Heart right ventricle (tissue), 16 donors: ENCODE measurements at regions not wholly inside any gene's neighbourhood (a gene's known extent, or its start where the extent isn't known, plus 50 kb on each side); places are given as distances from the start of the nearest gene placed in this dataset.
"Not testable (repeated sequence)": the region's sequence is repeated elsewhere in the genome, so short reads cannot be mapped to it uniquely, and the experiment has no call there.

Experiments
- ATAC-seq, 8 donors: fragments of 200-7000 bp; cut with Tn5 transposase; one replicate each; pipeline ENCODE4 v1.9.1; 2020; ENCODE audit warnings: mild to moderate bottlenecking in 8 of 8, moderate library complexity in 8 of 8, moderate number of reproducible peaks in 1 of 8
- DNase-seq, 2 donors: peaks; one replicate each; pipeline ENCODE4 v3.0.0-alpha.2; 2020
- H3K27ac ChIP-seq, 10 donors: fragments of 200-600 bp; sonication (generic) in 2 of 10; one replicate each; pipeline versions ENCODE4 v1.5.0 to v1.8.0; 2020 to 2022; ENCODE audit warnings: mild to moderate bottlenecking in 3 of 10
- H3K27me3 ChIP-seq, 7 donors: fragments of 200-600 bp; one replicate each; pipeline ENCODE4 v1.8.0; 2021 to 2022; ENCODE audit warnings: mild to moderate bottlenecking in 2 of 7
- H3K36me3 ChIP-seq, 9 donors: fragments of 200-600 bp; sonication (generic) in 1 of 9; one replicate each; pipeline versions ENCODE4 v1.5.0 to v1.8.0; 2020 to 2022; ENCODE audit warnings: mild to moderate bottlenecking in 2 of 9
- H3K4me1 ChIP-seq, 9 donors: fragments of 200-600 bp; sonication (generic) in 1 of 9; one replicate each; pipeline versions ENCODE4 v1.5.0 to v1.8.0; 2020 to 2022; ENCODE audit warnings: mild to moderate bottlenecking in 4 of 9
- H3K4me3 ChIP-seq, 10 donors: fragments of 200-600 bp; sonication (generic) in 2 of 10; one replicate each; pipeline versions ENCODE4 v1.5.0 to v1.8.0; 2020 to 2022; ENCODE audit warnings: mild to moderate bottlenecking in 7 of 10, moderate library complexity in 2 of 10
- H3K9me3 ChIP-seq, 11 donors: fragments of 200-600 bp in 10 of 11; sonication (generic) in 2 of 11; one replicate each; pipeline versions ENCODE4 v1.5.0 to v1.8.0; 2013 to 2022; ENCODE audit warnings: mild to moderate bottlenecking in 2 of 11, control low read depth in 1 of 11, moderate library complexity in 1 of 11
- CTCF ChIP-seq, 9 donors: fragments of 200-600 bp; sonication (generic) in 2 of 9; IDR thresholded peaks; one replicate each; pipeline versions ENCODE4 v1.5.0 to v1.8.0; 2021 to 2022; ENCODE audit warnings: antibody characterized with exemption in 9 of 9, mild to moderate bottlenecking in 5 of 9, moderate library complexity in 1 of 9
- WGBS, 2 donors: extraction: QIAGEN DNeasy Blood & Tissue Kit; methylation state at CpG; one replicate each; pipeline ENCODE4 v1.1.7; 2013; ENCODE audit warnings: inconsistent platforms in 1 of 2; 5-methylcytosine and 5-hydroxymethylcytosine counted together
- intact Hi-C, 10 donors: fragments of 100-400 bp; cut with DNase I; formaldehyde crosslinking; loops; one replicate each; pipeline versions ENCODE4 v1.11.1 to v1.14.2; 2022
- donor health status: Arrhythmogenic right ventricular cardiomyopathy.
- donor health status: ischemic (EF 13 %, LVEDD 7.1; RV severe dilation, severe dysfunction).
- donor health status: healthy with polysubstance abuse.
- donor health status: DM: no; HTN: yes; CAD: no.
- donor health status: DM: no; HTN: no; CAD: no.
- donor health status: ischemic (EF 25% LVEDD 6.9; RV normal size, moderate dysfunction).
- donor health status: ischemic (EF 25% LVEDD 5.7; RV mildly dilated, moderate dysfunction).
- donor health status: healthy.
- donor health status: DM: yes; HTN: yes; CAD: no.
- donor health status: Ischemic cardiomyopathy.
- donor health status: ischemic (EF 35%, LVEDD 5.7; RV mildly dilated, moderate dysfunction).
- donor health status: nonischemic (EF 11% LVEDD 7.7; RV severe dilation, severe dysfunction).
- donor health status: DM: yes; HTN: yes; CAD: no.
- donor health status: PGD.
- donor health status: ischemic (EF 29% LVEDD 5.4; RV normal size, mild dysfunction).
- donor health status: nonischemic (EF 23%, LVEDD 6.1; RV moderate dilation, normal function).

GRCh38 chr14:105987563-105987962 is 461.2 kb downstream of the TMEM121 start:
- Histone ChIP-seq H3K27me3 (peaks cover 0 to 21% (median 0%) of the 10 kb centered on the region in 7 donors), H3K4me1 (peaks cover 0 to 8% (median 0%) of the 10 kb centered on the region in 9 donors), H3K36me3 (no peaks in the 10 kb centered on the region), H3K27ac (no peak overlapping the region), H3K4me3 (no peak overlapping the region), H3K9me3 (no peaks in the 10 kb centered on the region)
- intact Hi-C loops, result no loop called here
- TF ChIP-seq CTCF (IDR thresholded peaks at IDR 0.05), result no peak
- 51 to 52% methylated on average over 4 of the region's 4 CpGs for WGBS, 2 donors
- DNase-seq (no peak), ATAC-seq (no peak)

DNA sequence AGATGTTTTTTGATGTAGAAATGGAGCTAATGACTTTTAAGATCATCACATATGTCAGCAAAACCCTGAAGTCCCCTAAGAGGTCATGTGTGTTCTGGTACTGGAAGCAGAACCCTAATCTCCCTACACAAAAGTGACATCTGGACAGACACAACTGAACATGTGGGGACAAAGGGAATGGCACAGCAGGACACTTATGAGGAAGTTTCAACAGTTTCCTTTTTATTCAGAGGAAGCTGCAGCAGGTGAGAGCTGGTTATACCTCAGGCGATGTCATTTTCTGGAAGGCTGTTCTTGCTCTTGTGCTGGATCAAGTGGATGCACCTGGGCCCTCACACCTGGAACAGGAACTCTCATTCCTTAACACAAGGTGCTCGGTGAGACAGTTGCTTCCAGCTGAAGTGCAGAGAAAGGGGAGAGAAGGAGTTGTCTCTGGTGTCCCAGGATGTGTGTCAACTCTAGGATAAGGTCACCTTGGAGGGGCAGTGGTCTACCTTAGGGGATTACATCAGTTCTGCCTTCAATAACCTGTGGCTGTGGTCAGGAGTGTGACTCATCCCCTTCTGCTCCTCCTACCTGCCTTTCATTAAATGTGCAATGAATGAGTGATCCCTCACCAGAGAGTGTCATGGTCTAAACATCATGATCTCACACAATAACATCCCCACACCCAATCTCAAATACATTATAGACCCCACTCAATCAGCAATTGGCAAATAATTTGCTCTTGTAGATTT is 463.4 kb downstream of the TMEM121 start:
- no peak overlapping the region for H3K4me3 ChIP-seq
- 49 to 62% methylated on average over 2 of the region's 2 CpGs for WGBS, 2 donors
- H3K27me3 ChIP-seq, result peaks cover 0 to 35% (median 3%) of the 10 kb centered on the region in 7 donors
- ATAC-seq, result no peak
- peaks cover 0 to 8% (median 0%) of the 10 kb centered on the region in 9 donors for H3K4me1 ChIP-seq
- intact Hi-C loops, result no loop called here
- no peaks in the 10 kb centered on the region for H3K36me3 ChIP-seq
- H3K27ac ChIP-seq, result no peak overlapping the region
- DNase-seq, result no peak
- no peaks in the 10 kb centered on the region for H3K9me3 ChIP-seq
- no peak for TF ChIP-seq CTCF (IDR thresholded peaks at IDR 0.05)

GRCh38 chr14:105991677-105992076 is 465.3 kb downstream of the TMEM121 start:
- DNase-seq, ATAC-seq, H3K36me3 ChIP-seq, H3K27ac ChIP-seq, H3K4me1 ChIP-seq, intact Hi-C loops, H3K4me3 ChIP-seq, H3K9me3 ChIP-seq: not testable (repeated sequence)
- H3K27me3 ChIP-seq, result peaks cover 0 to 37% (median 3%) of the 10 kb centered on the region in 7 donors
- 9 to 13% methylated on average over 5 of the region's 5 CpGs for WGBS, 2 donors

- Histone ChIP-seq H3K36me3 (no peaks in the 10 kb centered on the region), H3K27ac (no peak overlapping the region), H3K4me1 (peaks cover 0 to 3% (median 0%) of the 10 kb centered on the region in 9 donors), H3K4me3 (no peak overlapping the region), H3K27me3 (peaks cover 0 to 32% (median 0%) of the 10 kb centered on the region in 7 donors), H3K9me3 (no peaks in the 10 kb centered on the region)
- no peak for DNase-seq
- no peak for ATAC-seq
- no peak for TF ChIP-seq CTCF (IDR thresholded peaks at IDR 0.05)
- 72 to 75% methylated on average over 8 of the region's 8 CpGs for WGBS, 2 donors
- intact Hi-C loops, result no loop called here
These were observed 467.4 kb downstream of the TMEM121 start for GRCh38 chr14:105993814-105994213.

DNA sequence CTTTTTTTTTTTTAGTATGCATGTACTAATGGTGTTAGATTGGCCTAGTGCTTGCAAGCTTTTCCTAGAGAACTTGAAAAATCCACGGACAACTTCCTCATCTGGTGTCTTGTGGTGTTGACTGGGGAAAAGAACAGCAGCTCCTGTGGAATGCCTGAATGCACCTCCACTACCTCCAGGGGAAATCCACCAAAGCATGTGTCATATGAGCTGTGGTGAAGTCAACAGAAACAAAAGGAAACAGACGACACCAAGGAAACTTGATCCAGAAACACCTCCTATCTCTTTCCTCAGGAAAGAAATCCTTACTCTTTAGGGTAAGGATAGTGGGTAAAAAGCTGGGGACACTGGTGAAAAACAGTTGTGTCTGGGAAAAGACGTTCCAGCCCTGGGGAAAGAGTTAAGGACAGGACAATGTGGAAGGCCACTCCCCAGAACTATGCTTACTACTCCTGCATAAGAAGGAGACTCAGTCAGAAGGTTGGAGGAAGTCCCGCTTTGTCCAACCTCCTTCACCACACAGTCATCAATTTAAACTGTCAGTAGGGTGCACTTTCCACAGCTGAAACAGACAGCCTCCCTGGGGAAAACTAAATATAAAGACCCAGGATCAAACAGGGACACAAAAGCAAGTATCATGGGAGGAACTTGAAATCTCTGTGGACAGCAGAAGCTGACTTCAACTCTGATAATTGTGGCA is 468.8 kb downstream of the TMEM121 start:
- H3K4me3 ChIP-seq, H3K27ac ChIP-seq, ATAC-seq, DNase-seq, intact Hi-C loops, H3K36me3 ChIP-seq, H3K9me3 ChIP-seq, H3K4me1 ChIP-seq: not testable (repeated sequence)
- WGBS, 2 donors, result 49 to 54% methylated on average over 4 of the region's 4 CpGs
- peaks cover 0 to 22% (median 0%) of the 10 kb centered on the region in 7 donors for H3K27me3 ChIP-seq

DNA sequence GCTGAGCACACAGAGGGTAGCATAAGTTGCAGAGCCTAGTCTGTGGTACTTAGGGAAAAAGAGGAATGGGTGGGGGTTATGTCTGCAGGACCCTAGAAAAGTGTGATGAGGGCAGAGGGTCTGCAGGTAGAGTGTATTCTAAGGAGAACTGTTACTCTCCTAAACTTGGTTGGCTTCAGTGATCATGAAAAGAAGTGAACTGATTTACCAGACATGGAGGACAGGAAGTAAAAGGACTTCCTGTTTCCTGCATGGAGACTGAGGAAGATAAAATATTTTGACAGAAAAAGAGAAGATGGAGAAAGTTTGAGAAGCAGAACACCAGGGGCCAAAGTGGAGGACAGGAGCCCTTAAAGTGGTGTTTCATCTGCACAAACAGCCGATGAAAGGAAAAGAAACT is 472.2 kb downstream of the TMEM121 start:
- ATAC-seq, H3K9me3 ChIP-seq, H3K36me3 ChIP-seq, H3K4me1 ChIP-seq, intact Hi-C loops, H3K27ac ChIP-seq, DNase-seq, H3K4me3 ChIP-seq: not testable (repeated sequence)
- peaks cover 0 to 15% (median 0%) of the 10 kb centered on the region in 7 donors for H3K27me3 ChIP-seq
- WGBS, 2 donors, result 89 to 91% methylated on average over 1 of the region's 1 CpG
